HG02759 (cell line): ENCODE measurements at regions not wholly inside any gene's neighbourhood (a gene's known extent, or its start where the extent isn't known, plus 50 kb on each side); places are given as distances from the start of the nearest gene placed in this dataset.
"Not testable (repeated sequence)": the region's sequence is repeated elsewhere in the genome, so short reads cannot be mapped to it uniquely, and the experiment has no call there.

ENCODE experiments used
- ATAC-seq: cut with Tn5 transposase; IDR thresholded peaks from one replicate; pipeline ENCODE4 v1.9.1; 2021; ENCODE audit warnings: mild to moderate bottlenecking, moderate library complexity; ENCODE audit not compliant: unreplicated experiment

GRCh38 chr10:85293483-85293882, 965.1 kb downstream of the CCSER2 start:
- no peak for ATAC-seq

DNA sequence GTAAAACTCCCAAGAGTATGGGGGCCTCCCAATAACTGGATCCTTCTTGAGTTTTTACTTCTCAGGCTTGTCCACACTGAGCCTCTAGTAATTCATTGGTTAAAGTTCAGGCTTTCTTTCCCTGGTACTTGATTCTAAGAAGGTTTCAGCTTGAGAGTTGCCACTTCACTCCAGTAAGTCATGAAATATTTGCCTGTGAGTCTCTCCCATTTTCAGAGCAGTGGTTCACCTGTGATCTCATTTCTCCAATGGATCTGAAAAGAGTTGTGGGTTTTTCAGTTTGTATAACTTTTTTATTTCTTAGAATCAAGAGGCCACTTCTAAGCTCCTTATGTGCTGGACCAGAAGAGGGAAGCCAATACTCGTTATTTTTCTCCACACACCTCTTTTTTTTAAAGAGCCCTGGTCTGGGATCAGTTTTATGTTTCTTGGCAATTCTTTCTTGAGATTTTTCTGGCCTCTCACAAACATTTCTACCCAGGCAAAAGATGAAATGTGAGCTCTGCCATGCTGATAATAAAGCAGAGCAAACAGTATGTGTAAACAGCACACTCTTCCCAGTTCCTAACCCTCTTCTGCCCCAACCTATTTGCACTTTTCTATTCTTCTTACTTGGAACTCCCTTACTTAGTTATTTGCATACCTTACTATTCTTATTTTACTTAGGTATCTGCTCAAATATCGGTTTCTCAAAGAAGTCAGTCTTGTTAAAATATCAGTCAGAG, 983.4 kb downstream of the CCSER2 start:
- no peak for ATAC-seq

DNA sequence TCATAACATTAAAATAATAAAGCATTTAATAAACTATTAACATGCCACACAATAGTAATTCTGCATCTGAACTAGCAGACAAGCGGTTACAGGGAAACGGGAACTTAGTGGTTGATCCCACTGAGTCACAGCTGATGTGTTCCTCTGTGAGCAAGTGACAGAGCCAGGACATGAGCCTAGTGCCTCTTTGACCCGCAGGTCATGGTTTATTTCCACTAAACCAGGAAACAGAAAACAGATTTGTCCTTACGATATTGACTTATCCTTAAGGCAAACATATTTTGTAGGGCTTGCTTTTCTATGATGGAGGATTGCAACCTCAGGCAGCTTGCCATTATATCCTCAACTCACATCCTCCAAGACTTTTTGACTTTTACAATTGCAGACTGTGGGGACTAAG, 987.3 kb downstream of the CCSER2 start:
- no peak for ATAC-seq

DNA sequence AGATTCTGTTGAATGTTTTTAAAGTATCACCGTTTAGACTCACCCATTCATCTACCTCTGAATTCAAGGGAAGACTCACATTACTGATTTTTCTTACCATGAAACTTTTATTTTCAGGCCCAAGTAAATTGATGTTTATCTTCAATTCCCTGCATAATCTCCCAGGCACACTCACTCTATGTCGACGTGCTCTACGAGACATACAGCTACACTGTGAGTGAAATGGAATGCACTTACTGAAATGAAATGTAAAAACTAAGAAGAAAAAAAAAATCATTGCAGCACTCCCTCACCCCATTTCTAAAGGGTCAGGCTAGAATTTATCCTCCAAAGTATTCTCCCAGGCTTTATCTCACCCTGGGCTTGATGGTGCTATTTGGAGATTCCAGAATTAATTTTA, 987.9 kb downstream of the CCSER2 start:
- no peak for ATAC-seq

GRCh38 chr10:85317827-85318226, 989.4 kb downstream of the CCSER2 start:
- ATAC-seq: no peak

DNA sequence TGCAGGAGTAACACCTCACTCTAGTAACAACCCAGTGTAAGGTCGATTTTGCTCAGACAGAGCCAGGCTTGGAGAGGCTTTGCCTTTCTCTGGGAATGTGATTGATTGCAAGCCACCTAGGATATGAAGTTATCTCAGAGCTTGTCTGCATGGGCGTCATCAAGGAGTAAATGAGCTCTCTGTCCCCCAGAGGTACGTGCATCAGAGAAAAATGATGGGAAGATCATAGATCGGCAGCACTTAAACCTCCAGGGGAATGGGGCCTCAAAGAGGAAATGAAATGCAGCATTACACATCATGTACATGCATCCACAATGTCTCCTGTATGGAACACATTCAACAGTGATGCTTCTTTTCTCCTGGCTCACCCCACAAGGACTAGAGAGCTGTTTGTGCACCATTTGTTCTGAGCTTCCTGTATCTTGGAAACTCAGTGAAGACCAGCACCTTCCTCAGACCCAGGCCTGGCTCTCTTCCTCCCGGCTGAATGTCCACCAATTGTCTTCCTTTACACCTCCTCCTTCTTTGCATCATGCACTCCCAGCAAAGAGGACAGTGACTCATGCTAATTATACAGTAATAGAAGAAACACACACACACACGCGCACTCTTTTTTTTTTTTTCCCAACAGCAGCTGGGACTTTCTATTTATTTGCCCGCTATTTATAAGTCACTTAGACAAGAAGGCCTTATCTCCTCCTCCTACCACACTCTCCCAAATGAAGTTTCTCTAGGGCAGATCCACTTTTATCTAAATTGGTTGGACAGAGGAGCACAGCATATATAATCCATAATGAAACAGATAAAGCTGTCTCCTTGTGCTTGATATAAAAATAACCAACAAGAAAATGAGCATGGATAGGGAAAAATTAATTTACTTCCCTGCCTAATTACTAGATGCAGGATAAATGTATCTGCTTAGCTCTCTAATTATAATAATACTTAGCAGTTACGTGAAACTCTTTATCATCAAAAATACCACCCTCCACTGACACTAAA, 990.7 kb downstream of the CCSER2 start:
- no peak for ATAC-seq

- no peak for ATAC-seq
Measured at GRCh38 chr10:85319826-85320225, 991.4 kb downstream of the CCSER2 start.

- ATAC-seq: no peak
Measured at GRCh38 chr10:85333594-85333993, 1005.2 kb downstream of the CCSER2 start.

- no peak for ATAC-seq
Measured at GRCh38 chr10:85362401-85362800, 1004.2 kb downstream of the GRID1 start.

- ATAC-seq: no peak
Measured at GRCh38 chr10:85377029-85377806, 989.4 kb downstream of the GRID1 start.

GRCh38 chr10:85379338-85379737, 987.3 kb downstream of the GRID1 start:
- ATAC-seq: no peak

GRCh38 chr10:85400981-85401695, 965.5 kb downstream of the GRID1 start:
- ATAC-seq: no peak

DNA sequence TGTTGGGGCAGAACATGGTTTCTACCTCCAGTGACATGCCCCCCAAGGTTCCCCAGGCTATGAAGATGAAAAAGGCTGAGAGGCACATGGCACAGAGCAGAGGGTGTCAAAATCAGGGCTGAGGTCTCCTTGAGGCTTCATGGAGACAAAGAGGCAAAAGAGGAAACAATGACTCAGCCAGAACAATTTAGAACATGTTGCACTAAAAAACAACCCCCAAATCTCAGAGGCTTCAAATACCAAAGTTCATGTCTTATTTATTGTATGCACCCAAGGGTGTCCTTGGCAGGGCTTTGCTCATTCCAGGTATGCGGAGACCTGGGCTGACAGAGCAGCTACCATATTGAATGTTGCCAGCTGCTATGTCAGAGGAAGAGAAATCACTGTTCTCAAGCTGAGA, 964.1 kb downstream of the GRID1 start:
- ATAC-seq: no peak

GRCh38 chr10:85407088-85407487, 959.5 kb downstream of the GRID1 start:
- ATAC-seq: no peak

- no peak for ATAC-seq
Measured at GRCh38 chr10:85408388-85408787, 958.2 kb downstream of the GRID1 start.

DNA sequence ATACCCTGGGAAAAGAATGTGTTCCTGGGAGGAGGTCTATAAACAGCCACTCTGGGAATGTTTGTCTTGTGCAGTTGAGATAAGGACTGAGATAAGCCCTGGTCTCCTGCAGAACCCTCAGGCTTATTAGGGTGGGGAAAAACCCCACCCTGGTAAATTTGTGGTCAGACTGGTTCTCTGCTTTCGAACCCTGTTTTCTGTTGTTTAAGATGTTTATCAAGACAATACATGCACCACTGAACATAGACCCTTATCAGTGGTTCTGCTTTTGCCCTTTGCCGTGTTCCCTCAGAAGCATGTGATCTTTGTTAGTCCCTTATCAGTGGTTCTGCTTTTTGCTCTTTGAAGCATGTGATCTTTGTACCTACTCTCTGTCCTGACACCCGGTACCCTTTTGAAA, 956.0 kb downstream of the GRID1 start:
- ATAC-seq: not testable (repeated sequence)

DNA sequence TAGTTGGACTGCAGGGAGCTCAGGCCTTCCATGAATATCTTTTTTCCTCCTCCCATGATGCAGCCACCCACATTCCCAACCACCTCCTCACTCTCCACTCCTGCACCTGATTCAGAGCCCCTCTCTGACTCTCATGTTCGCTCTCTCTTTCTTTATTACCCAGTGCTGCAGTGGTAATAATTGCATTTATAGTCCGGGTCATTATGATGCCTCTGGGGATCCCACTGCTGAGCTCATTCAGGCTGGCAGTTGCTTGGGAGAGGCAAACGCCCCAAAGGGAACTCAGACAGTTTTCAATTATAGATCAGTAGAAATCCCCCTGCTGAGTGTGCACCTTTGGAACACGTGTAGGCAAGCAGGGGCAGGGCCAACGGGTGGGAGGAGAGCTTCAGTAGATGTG, 953.0 kb downstream of the GRID1 start:
- no peak for ATAC-seq

- no peak for ATAC-seq
Measured at GRCh38 chr10:85420501-85421191, 945.9 kb downstream of the GRID1 start.

DNA sequence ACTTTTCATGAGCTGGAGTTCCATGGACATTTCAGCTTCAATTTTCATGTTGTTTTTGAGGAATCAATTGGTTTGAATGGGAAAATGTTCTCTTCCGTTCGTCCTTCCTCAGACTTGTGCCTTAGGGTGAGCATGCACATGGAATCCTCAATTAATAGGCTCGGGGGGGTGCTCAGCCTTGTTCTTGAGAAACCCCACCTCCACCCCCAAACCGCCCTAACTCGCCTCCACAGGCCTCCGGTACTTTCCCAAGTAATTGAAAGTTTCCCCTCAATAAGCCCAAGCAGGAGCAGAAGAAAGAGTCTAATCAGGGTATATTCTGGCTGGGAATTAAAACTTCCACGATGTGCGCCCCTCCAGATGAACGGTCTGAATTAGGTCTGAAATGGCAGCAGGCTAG, 945.2 kb downstream of the GRID1 start:
- ATAC-seq: no peak

DNA sequence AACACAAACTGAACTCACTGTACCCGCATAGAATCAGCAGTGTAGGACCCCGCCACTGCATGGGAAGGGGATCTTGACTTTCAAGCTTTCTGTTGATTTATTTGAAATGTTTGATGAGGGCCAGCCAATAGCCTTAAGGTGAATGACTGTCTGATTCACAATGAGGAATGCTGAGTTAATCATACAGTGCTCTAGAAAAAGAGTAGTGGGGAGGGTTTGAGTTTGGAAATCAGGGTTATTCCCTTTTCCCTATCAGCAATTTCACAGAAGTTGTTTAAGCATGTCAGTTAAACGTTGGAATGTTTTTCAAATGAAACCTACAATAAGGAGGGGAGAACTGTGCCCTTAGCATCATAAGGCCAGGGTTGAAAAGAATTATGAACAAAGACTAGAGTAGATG, 937.5 kb downstream of the GRID1 start:
- no peak for ATAC-seq
